Keratinocyte (primary cell): ENCODE measurements at regions not wholly inside any gene's neighbourhood (a gene's known extent, or its start where the extent isn't known, plus 50 kb on each side); places are given as distances from the start of the nearest gene placed in this dataset.

ENCODE experiments used
- EZH2 ChIP-seq: IDR thresholded peaks from one replicate; pipeline ENCODE4 v1.6.1; 2012; ENCODE audit warnings: inconsistent platforms, mild to moderate bottlenecking, low read length, moderate library complexity
- TF ChIP-seq, protein P1 (sequence below), 3 experiments: IDR thresholded peaks in 1 of 3; conservative IDR thresholded peaks in 1 of 3; optimal IDR thresholded peaks in 1 of 3; 2 replicates in 2 of 3; 3 replicates in 1 of 3; pipeline versions ENCODE3 to v1.5.1; 2011; ENCODE audit warnings: low read length in 3 of 3, mild to moderate bottlenecking in 3 of 3, moderate library complexity in 2 of 3, control low read depth in 1 of 3, inconsistent platforms in 1 of 3; ENCODE audit not compliant: insufficient read depth in 2 of 3; ENCODE audit errors: extremely low read depth in 1 of 3

- TF ChIP-seq EZH2, result no peak
- TF ChIP-seq, protein P1, sequence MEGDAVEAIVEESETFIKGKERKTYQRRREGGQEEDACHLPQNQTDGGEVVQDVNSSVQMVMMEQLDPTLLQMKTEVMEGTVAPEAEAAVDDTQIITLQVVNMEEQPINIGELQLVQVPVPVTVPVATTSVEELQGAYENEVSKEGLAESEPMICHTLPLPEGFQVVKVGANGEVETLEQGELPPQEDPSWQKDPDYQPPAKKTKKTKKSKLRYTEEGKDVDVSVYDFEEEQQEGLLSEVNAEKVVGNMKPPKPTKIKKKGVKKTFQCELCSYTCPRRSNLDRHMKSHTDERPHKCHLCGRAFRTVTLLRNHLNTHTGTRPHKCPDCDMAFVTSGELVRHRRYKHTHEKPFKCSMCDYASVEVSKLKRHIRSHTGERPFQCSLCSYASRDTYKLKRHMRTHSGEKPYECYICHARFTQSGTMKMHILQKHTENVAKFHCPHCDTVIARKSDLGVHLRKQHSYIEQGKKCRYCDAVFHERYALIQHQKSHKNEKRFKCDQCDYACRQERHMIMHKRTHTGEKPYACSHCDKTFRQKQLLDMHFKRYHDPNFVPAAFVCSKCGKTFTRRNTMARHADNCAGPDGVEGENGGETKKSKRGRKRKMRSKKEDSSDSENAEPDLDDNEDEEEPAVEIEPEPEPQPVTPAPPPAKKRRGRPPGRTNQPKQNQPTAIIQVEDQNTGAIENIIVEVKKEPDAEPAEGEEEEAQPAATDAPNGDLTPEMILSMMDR (optimal IDR thresholded peaks at IDR 0.05 in 1 of 3, IDR thresholded peaks at IDR 0.05 in 1 of 3, conservative IDR thresholded peaks at IDR 0.05 in 1 of 3; ENCODE audit: extremely low read depth in 1 of 3, insufficient read depth in 2 of 3, low read length in 3 of 3), result no peak
These were observed 254.1 kb upstream of the SOX21 start for GRCh38 chr13:94966422-94966955.
